ENCODE measurements at regions not wholly inside any gene's neighbourhood (a gene's known extent, or its start where the extent isn't known, plus 50 kb on each side); places are given as distances from the start of the nearest gene placed in this dataset.
"Not testable (repeated sequence)": the region's sequence is repeated elsewhere in the genome, so short reads cannot be mapped to it uniquely, and the experiment has no call there.

DNA sequence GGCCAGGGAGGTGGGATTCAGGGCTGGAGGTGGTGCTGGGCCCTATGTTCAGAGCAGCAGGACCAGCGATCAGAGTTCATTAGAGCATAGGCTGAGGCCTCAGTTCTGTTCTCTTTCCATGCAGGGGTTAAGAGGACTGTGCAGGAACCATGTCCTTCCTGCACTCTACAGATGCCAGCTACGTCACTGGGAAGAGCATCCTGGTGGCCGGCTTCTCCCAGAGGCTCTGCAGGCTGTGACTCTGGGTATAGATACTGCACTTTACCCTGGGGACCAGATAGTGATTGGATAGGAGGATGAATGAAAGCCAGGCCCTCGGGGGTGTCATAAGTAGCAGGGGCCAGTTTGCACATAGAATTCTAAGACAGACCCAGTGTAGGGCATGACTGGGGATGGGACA is 92.6 kb downstream of the DHRS2 start (continued):
- no peak for TF ChIP-seq SMC3 (IDR thresholded peaks at IDR 0.05)
- no peak for TF ChIP-seq NPAS2 (CRISPR knock-in tag; IDR thresholded peaks at IDR 0.05; ENCODE audit: borderline replicate concordance)

DNA sequence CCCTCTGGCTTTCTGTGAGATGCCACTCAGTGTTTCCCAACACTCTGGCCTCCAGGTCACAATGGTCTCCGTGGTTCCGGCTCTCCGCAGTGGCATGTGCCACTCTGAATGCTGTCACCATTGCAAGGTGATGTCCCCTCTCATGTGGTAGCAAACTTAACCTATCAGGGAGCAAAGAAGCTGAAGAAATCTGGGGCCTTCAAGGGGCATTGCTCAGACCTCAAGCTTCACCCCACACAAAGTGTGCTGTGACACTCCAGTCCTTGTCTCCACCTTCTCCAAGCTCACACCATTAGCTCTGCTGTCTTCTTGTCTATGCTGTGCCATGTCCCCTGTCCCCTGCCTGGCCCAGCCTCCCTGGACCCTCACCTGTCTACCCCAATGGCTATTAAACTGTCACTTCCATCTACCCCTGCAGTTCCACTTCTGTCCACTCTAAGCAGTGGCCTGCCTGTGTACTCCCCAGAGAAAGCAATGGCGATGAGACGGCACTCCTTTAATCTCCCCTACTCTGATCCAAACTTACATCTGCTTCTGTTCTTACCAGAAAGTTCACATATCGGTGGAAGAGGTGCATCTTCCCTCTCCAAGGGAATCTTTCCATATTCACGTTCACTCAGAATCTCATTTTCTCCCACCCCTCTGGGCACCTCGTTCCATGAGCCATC is 93.7 kb downstream of the DHRS2 start:
- POLR2A ChIA-PET = no interaction called here
- ATAC-seq = peak; percentile 76 to 83; a peak in 4 of 6 replicates
- H3K4me3 ChIP-seq = no peak overlapping the region
- no peak for TF ChIP-seq HEYL (CRISPR knock-in tag; IDR thresholded peaks at IDR 0.05)
- 0 out of 5 replicates have a peak, but pooled peaks of 1 of the 2 experiments have one; percentile 20 for TF ChIP-seq RAD21 (conservative IDR thresholded peaks at IDR 0.05 in 1 of 2, IDR thresholded peaks at IDR 0.05 in 1 of 2)
- TF ChIP-seq NR3C1 (IDR thresholded peaks at IDR 0.05) = no peak
- TF ChIP-seq, protein P1, sequence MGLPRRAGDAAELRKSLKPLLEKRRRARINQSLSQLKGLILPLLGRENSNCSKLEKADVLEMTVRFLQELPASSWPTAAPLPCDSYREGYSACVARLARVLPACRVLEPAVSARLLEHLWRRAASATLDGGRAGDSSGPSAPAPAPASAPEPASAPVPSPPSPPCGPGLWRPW (IDR thresholded peaks at IDR 0.05) = no peak
- WGBS (ENCODE audit: missing lambda C conversion rate) = 44% methylated on average over 8 of the region's 8 CpGs
- H3K4me2 ChIP-seq = peak overlapping the region; percentile 34; the same call in 1 of the 3 replicates
- H3K9me3 ChIP-seq = no peaks in the 10 kb centered on the region
- H3K4me1 ChIP-seq = no peaks in the 10 kb centered on the region
- no peak for FAIRE-seq
- CTCF ChIA-PET = interaction anchor here (0.7 to 10.2 kb wide), 6 partner anchors 84 to 200 kb away, joined by 3 to 180 read pairs (median 4); no protein-coding TSS in a partner anchor
- no peak overlapping the region for H3K27ac ChIP-seq
- peak; percentile 14 to 28 for DNase-seq (ENCODE audit: low read depth in 1 of 2, low spot score in 1 of 2)

DNA sequence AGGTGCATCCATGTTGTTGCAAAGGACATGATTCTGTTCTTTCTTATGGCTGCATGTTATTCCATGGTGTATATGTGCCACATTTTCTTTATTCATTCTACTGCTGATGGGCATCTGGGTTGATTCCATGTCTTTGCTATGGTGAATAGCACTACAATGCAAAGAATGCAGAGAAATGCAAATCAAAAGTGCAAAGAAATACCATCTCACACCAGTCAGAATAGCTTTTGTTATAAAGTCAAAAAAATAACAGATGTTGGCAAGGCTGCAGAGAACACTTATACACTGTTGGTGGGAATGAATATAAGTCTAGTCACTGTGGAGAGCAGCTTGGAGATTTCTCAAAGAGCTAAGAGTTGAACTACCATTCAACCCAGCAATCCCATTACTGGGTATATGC is 99.2 kb downstream of the DHRS2 start:
- DNase-seq (ENCODE audit: low read depth in 1 of 2, low spot score in 1 of 2) = no peak
- ATAC-seq = no peak
- no peak overlapping the region for H3K4me2 ChIP-seq
- no peak overlapping the region for H3K27ac ChIP-seq
- POLR2A ChIA-PET = no interaction called here
- no peak for FAIRE-seq
- TF ChIP-seq RFX5 (IDR thresholded peaks at IDR 0.05) (no peak), NFE2L2 (conservative IDR thresholded peaks at IDR 0.05; ENCODE audit: low read length) (no peak), CHD2 (IDR thresholded peaks at IDR 0.05; ENCODE audit: low read length, partially characterized antibody) (no peak), PHF8 (IDR thresholded peaks at IDR 0.05; ENCODE audit: borderline replicate concordance, low read depth) (no peak), EP300 (IDR thresholded peaks at IDR 0.05) (no peak), SMC3 (IDR thresholded peaks at IDR 0.05) (no peak)
- TF ChIP-seq, protein P2, sequence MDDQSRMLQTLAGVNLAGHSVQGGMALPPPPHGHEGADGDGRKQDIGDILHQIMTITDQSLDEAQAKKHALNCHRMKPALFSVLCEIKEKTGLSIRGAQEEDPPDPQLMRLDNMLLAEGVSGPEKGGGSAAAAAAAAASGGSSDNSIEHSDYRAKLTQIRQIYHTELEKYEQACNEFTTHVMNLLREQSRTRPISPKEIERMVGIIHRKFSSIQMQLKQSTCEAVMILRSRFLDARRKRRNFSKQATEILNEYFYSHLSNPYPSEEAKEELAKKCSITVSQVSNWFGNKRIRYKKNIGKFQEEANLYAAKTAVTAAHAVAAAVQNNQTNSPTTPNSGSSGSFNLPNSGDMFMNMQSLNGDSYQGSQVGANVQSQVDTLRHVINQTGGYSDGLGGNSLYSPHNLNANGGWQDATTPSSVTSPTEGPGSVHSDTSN (IDR thresholded peaks at IDR 0.05) = no peak
- no peaks in the 10 kb centered on the region for H3K9me3 ChIP-seq
- H3K4me3 ChIP-seq = no peak overlapping the region
- H3K4me1 ChIP-seq = no peaks in the 10 kb centered on the region
- CTCF ChIA-PET = interaction anchor here (0.7 to 1.8 kb wide), 3 partner anchors 8 to 199 kb away, joined by 3 to 10 read pairs (median 4); no protein-coding TSS in a partner anchor

DNA sequence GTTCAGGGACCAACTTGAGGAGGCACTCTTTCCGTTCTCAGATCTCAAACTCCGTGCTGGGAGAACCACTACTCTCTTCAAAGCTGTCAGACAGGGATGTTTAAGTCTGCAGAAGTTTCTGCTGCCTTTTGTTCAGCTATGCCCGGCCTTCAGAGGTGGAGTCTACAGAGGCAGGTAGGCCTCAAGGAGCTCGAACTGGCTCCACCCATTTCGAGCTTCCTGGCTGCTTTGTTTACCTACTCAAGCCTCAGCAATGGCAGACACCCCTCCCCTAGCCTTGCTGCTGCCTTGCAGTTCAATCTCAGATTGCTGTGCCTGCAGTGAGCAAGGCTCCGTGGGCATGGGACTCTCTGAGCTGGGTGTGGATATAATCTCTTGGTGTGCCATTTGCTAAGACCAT is 108.2 kb downstream of the DHRS2 start:
- H3K4me3 ChIP-seq; FAIRE-seq; H3K4me2 ChIP-seq; H3K9me3 ChIP-seq; POLR2A ChIA-PET; ATAC-seq; H3K4me1 ChIP-seq; DNase-seq (ENCODE audit: low read depth in 1 of 2, low spot score in 1 of 2); H3K27ac ChIP-seq: not testable (repeated sequence)
- WGBS (ENCODE audit: missing lambda C conversion rate) = 2% methylated on average over 6 of the region's 6 CpGs
- CTCF ChIA-PET = interaction anchor here (0.5 to 1.7 kb wide), 3 partner anchors 17 to 166 kb away, joined by 3 to 8 read pairs (median 7); no protein-coding TSS in a partner anchor

DNA sequence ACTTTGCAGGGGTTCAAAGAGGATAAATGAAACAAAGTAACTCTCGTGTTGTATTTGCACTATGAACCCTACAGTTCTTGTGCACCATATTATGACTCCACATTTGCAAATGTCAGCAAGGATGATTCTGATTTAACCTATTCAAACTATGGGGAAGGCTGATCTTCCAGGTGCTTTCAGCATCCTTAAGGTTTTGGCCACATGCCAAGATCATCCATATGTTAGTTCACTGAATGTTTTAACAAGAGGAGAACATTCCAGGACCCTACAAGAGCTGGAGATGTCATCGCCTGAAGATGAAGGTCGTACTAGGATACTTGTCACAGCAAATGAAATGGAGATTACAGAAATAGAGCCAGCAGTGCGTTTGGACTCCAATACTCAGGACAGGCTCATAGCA is 114.2 kb downstream of the DHRS2 start:
- Histone ChIP-seq H3K4me2 (no peak overlapping the region), H3K4me1 (no peaks in the 10 kb centered on the region), H3K4me3 (no peak overlapping the region), H3K9me3 (0 out of 3 replicates have a peak, but pooled peaks cover 2% of the 10 kb centered on the region), H3K27ac (no peak overlapping the region)
- TF ChIP-seq CEBPB (IDR thresholded peaks at IDR 0.05) (no peak), MAFK (IDR thresholded peaks at IDR 0.05; ENCODE audit: partially characterized antibody) (no peak), RAD21 (conservative IDR thresholded peaks at IDR 0.05 in 1 of 2, IDR thresholded peaks at IDR 0.05 in 1 of 2) (no peak), FOXS1 (CRISPR knock-in tag; IDR thresholded peaks at IDR 0.05) (no peak), ZNF302 (CRISPR knock-in tag; IDR thresholded peaks at IDR 0.05) (no peak), GATA3 (IDR thresholded peaks at IDR 0.05; ENCODE audit: borderline replicate concordance) (no peak)
- TF ChIP-seq, protein P1 (IDR thresholded peaks at IDR 0.05) = no peak
- 13% methylated on average over 4 of the region's 4 CpGs for WGBS (ENCODE audit: missing lambda C conversion rate)
- no peak for DNase-seq (ENCODE audit: low read depth in 1 of 2, low spot score in 1 of 2)
- no peak for ATAC-seq
- CTCF ChIA-PET = interaction anchor here (1.0 to 1.4 kb wide), 3 partner anchors 23 to 161 kb away, joined by 3 to 8 read pairs (median 3); no protein-coding TSS in a partner anchor
- FAIRE-seq = no peak
- POLR2A ChIA-PET = no interaction called here
